ENCODE measurements at regions not wholly inside any gene's neighbourhood (a gene's known extent, or its start where the extent isn't known, plus 50 kb on each side); places are given as distances from the start of the nearest gene placed in this dataset.

DNA sequence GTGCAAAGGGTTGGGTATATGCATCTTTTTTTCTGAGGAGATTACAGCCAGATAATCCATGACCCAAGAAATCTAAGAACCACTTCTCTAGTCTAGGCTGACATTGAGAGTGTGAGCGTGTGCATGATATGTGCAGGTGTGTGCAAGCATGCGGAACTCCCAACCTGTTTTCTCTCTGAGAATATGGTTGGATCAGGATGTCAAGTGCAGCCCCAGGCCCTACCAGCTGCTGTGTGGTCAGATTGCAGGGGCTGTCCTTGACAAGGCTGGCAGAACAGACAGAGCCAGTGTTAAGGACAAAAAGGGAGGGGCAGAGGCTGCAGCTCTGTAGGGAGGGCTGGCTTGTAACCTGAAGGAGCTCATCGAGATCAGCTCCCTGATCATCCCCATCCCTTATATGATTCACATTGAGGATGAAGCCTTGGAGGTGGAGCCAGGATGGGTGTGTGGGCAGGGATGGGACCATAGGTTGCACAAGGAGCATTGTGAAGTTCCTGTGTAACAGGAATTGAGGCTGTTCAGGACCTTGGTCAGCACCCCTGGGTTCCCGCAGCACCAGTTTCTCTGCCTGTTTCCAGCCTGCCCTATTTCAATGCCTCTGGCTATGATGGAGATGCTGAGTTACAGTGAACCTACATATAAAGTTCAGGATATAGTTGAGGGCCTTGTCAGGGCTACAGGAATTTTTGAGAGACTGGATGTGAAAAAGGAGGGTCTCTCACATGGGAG, 52.6 kb upstream of the ARAP3 start:
- Histone ChIP-seq H3K9ac (ENCODE audit: low read depth, low read length, poor library complexity, severe bottlenecking) (no peak overlapping the region), H3K9me3 (ENCODE audit: insufficient read depth, low read depth, low read length) (no peaks in the 10 kb centered on the region), H2AFZ (ENCODE audit: low read length) (no peak overlapping the region), H3K27me3 (ENCODE audit: insufficient read depth, low read length, poor library complexity, severe bottlenecking) (no peaks in the 10 kb centered on the region), H3K36me3 (ENCODE audit: insufficient read depth, low read length) (no peaks in the 10 kb centered on the region), H3K4me2 (ENCODE audit: low read depth, low read length, poor library complexity, severe bottlenecking) (no peak overlapping the region), H3K4me3 (ENCODE audit: low read length, poor library complexity, severe bottlenecking) (no peak overlapping the region), H3K79me2 (ENCODE audit: insufficient read depth, low read length) (no peaks in the 10 kb centered on the region), H4K20me1 (ENCODE audit: insufficient read depth, low read length, poor library complexity, severe bottlenecking) (no peaks in the 10 kb centered on the region), H3F3A (ENCODE audit: low read depth) (no peaks in the 10 kb centered on the region), H3K9me2 (replicated peaks; ENCODE audit: low read depth, low read length) (no peaks in the 10 kb centered on the region), H3K4me1 (ENCODE audit: insufficient read depth, low read length, poor library complexity, severe bottlenecking) (peaks cover 3% of the 10 kb centered on the region)
- TF ChIP-seq, protein P1, sequence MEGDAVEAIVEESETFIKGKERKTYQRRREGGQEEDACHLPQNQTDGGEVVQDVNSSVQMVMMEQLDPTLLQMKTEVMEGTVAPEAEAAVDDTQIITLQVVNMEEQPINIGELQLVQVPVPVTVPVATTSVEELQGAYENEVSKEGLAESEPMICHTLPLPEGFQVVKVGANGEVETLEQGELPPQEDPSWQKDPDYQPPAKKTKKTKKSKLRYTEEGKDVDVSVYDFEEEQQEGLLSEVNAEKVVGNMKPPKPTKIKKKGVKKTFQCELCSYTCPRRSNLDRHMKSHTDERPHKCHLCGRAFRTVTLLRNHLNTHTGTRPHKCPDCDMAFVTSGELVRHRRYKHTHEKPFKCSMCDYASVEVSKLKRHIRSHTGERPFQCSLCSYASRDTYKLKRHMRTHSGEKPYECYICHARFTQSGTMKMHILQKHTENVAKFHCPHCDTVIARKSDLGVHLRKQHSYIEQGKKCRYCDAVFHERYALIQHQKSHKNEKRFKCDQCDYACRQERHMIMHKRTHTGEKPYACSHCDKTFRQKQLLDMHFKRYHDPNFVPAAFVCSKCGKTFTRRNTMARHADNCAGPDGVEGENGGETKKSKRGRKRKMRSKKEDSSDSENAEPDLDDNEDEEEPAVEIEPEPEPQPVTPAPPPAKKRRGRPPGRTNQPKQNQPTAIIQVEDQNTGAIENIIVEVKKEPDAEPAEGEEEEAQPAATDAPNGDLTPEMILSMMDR (conservative IDR thresholded peaks at IDR 0.05; ENCODE audit: low read length) = no peak
- TF ChIP-seq EZH2phosphoT487 (IDR thresholded peaks at IDR 0.05; ENCODE audit: borderline replicate concordance) = no peak

DNA sequence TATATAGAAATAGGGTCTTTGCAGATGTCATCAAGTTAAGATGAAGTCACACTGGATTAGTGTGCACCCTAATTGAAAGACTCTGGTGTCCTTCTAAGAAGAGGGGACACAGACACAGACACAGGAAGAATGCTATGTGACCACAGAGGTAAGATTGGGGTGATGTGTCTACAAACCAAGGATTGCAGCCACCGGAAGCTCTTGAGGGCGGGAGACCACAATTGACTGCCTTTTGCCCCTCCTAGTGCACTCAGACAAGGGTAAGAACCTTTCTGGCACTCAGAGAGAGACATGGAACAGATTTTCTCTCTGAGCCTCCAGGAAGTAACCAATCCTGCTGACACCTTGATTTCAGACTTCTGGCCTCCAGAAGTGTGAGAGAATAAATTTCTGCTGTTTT, 51.2 kb upstream of the ARAP3 start:
- no peak overlapping the region for H3K4me2 ChIP-seq (ENCODE audit: low read depth, low read length, poor library complexity, severe bottlenecking)
- H3K4me1 ChIP-seq (ENCODE audit: insufficient read depth, low read length, poor library complexity, severe bottlenecking) = peaks cover 16% of the 10 kb centered on the region
- no peaks in the 10 kb centered on the region for H3K9me3 ChIP-seq (ENCODE audit: insufficient read depth, low read depth, low read length)
- H2AFZ ChIP-seq (ENCODE audit: low read length) = no peak overlapping the region
- no peaks in the 10 kb centered on the region for H4K20me1 ChIP-seq (ENCODE audit: insufficient read depth, low read length, poor library complexity, severe bottlenecking)
- TF ChIP-seq, protein P1 (conservative IDR thresholded peaks at IDR 0.05; ENCODE audit: low read length) = no peak
- no peak for TF ChIP-seq EZH2phosphoT487 (IDR thresholded peaks at IDR 0.05; ENCODE audit: borderline replicate concordance)
- no peaks in the 10 kb centered on the region for H3K27me3 ChIP-seq (ENCODE audit: insufficient read depth, low read length, poor library complexity, severe bottlenecking)
- no peak overlapping the region for H3K4me3 ChIP-seq (ENCODE audit: low read length, poor library complexity, severe bottlenecking)
- H3K36me3 ChIP-seq (ENCODE audit: insufficient read depth, low read length) = no peaks in the 10 kb centered on the region
- no peaks in the 10 kb centered on the region for H3K79me2 ChIP-seq (ENCODE audit: insufficient read depth, low read length)
- H3F3A ChIP-seq (ENCODE audit: low read depth) = no peaks in the 10 kb centered on the region
- H3K9me2 ChIP-seq (replicated peaks; ENCODE audit: low read depth, low read length) = no peaks in the 10 kb centered on the region
- no peak overlapping the region for H3K9ac ChIP-seq (ENCODE audit: low read depth, low read length, poor library complexity, severe bottlenecking)

DNA sequence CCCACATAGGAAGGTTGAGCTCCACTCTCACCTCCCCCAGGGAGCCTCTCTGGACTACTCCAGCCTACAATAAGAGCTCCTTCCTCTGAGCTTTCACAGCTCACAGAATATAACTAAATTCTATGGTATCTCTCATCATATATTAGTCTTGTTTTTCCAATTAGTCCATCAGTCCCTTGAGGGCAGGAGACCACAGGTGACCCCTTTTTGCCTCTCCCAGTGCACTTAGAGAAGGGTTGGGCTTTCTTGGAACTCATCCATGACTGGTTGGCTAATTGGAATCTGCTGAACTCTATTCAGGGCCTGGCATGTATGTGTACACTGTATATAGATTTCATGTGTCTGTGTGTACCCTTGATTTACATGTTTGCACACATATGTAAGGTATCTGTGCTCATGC, 50.4 kb upstream of the ARAP3 start:
- H3K4me1 ChIP-seq (ENCODE audit: insufficient read depth, low read length, poor library complexity, severe bottlenecking) = peaks cover 17% of the 10 kb centered on the region
- no peak for TF ChIP-seq EZH2phosphoT487 (IDR thresholded peaks at IDR 0.05; ENCODE audit: borderline replicate concordance)
- TF ChIP-seq, protein P1 (conservative IDR thresholded peaks at IDR 0.05; ENCODE audit: low read length) = no peak
- no peaks in the 10 kb centered on the region for H3F3A ChIP-seq (ENCODE audit: low read depth)
- H3K9ac ChIP-seq (ENCODE audit: low read depth, low read length, poor library complexity, severe bottlenecking) = no peak overlapping the region
- H3K36me3 ChIP-seq (ENCODE audit: insufficient read depth, low read length) = no peaks in the 10 kb centered on the region
- H3K9me2 ChIP-seq (replicated peaks; ENCODE audit: low read depth, low read length) = no peaks in the 10 kb centered on the region
- H3K4me3 ChIP-seq (ENCODE audit: low read length, poor library complexity, severe bottlenecking) = no peak overlapping the region
- no peaks in the 10 kb centered on the region for H3K9me3 ChIP-seq (ENCODE audit: insufficient read depth, low read depth, low read length)
- H4K20me1 ChIP-seq (ENCODE audit: insufficient read depth, low read length, poor library complexity, severe bottlenecking) = no peaks in the 10 kb centered on the region
- H3K27me3 ChIP-seq (ENCODE audit: insufficient read depth, low read length, poor library complexity, severe bottlenecking) = no peaks in the 10 kb centered on the region
- no peaks in the 10 kb centered on the region for H3K79me2 ChIP-seq (ENCODE audit: insufficient read depth, low read length)
- H2AFZ ChIP-seq (ENCODE audit: low read length) = no peak overlapping the region
- no peak overlapping the region for H3K4me2 ChIP-seq (ENCODE audit: low read depth, low read length, poor library complexity, severe bottlenecking)
